Lung (tissue), 11 donors: ENCODE measurements at regions not wholly inside any gene's neighbourhood (a gene's known extent, or its start where the extent isn't known, plus 50 kb on each side); places are given as distances from the start of the nearest gene placed in this dataset.

Experiments used
- ATAC-seq: fragments of 200-7000 bp; cut with Tn5 transposase; one replicate; pipeline ENCODE4 v1.9.1; 2020; ENCODE audit warnings: moderate number of reproducible peaks; ENCODE audit not compliant: insufficient read depth, low FRiP score
- DNase-seq, 3 donors: peaks; one replicate each; pipeline ENCODE4 v3.0.0-alpha.2; 2013 to 2017
- H3K27ac ChIP-seq, 2 donors: one replicate each; pipeline ENCODE4 v1.5.1; 2013; ENCODE audit warnings: mild to moderate bottlenecking in 2 of 2, moderate library complexity in 2 of 2, control low read depth in 1 of 2, inconsistent platforms in 1 of 2, low read depth in 1 of 2, low read length in 1 of 2
- H3K27me3 ChIP-seq, 3 donors: one replicate each; pipeline ENCODE4 v1.5.1; 2013; ENCODE audit warnings: low read length in 2 of 3; ENCODE audit not compliant: control insufficient read depth in 3 of 3, insufficient read depth in 3 of 3
- H3K36me3 ChIP-seq, 4 donors: one replicate each; pipeline ENCODE4 v1.5.1; 2013; ENCODE audit warnings: low read length in 4 of 4, mild to moderate bottlenecking in 1 of 4, moderate library complexity in 1 of 4; ENCODE audit not compliant: control insufficient read depth in 4 of 4, insufficient read depth in 4 of 4
- H3K4me1 ChIP-seq, 5 donors: one replicate each; pipeline ENCODE4 v1.5.1; 2013; ENCODE audit warnings: low read length in 5 of 5, mild to moderate bottlenecking in 2 of 5, moderate library complexity in 1 of 5; ENCODE audit not compliant: control insufficient read depth in 5 of 5, insufficient read depth in 5 of 5
- H3K4me3 ChIP-seq: one replicate; pipeline ENCODE4 v1.5.1; 2013; ENCODE audit warnings: mild to moderate bottlenecking, control low read depth, moderate library complexity
- H3K9ac ChIP-seq, 2 donors: one replicate each; pipeline ENCODE4 v1.5.1; 2013; ENCODE audit warnings: low read length in 2 of 2, control low read depth in 1 of 2; ENCODE audit not compliant: insufficient read depth in 1 of 2
- H3K9me3 ChIP-seq, 4 donors: one replicate each; pipeline ENCODE4 v1.5.1; 2013; ENCODE audit warnings: low read length in 3 of 4, mild to moderate bottlenecking in 1 of 4, moderate library complexity in 1 of 4; ENCODE audit not compliant: control insufficient read depth in 4 of 4, insufficient read depth in 3 of 4
- WGBS, 2 donors: extraction: QIAGEN DNeasy Blood & Tissue Kit; methylation state at CpG; one replicate each; pipeline ENCODE4 v1.1.7; 2013; 5-methylcytosine and 5-hydroxymethylcytosine counted together
- TF ChIP-seq, protein P1 (sequence below): IDR thresholded peaks from 2 replicates; pipeline ENCODE4 v1.5.1; 2012; ENCODE audit warnings: mild to moderate bottlenecking; ENCODE audit errors: control extremely low read depth, extremely low read depth
- donor health status: control.
- donor health status: control.
- donor health status: Bipolar disorder and iron deficiency.
- donor health status: healthy.
- donor health status: DM: yes; HTN: yes; CAD: no.

GRCh38 chr19:30719189-30719998 is 347.2 kb downstream of the ZNF536 start:
- WGBS, 2 donors = 0 to 1% methylated on average over 52 to 54 of the region's 54 CpGs

GRCh38 chr19:30718707-30719106 is 346.5 kb downstream of the ZNF536 start:
- Histone ChIP-seq H3K27ac (peak overlapping the region in 1 of 2 donors; percentile 30), H3K27me3 (peaks cover 0 to 3% (median 0%) of the 10 kb centered on the region in 3 donors), H3K4me1 (peaks cover 0 to 17% (median 0%) of the 10 kb centered on the region in 5 donors), H3K9ac (peak overlapping the region in 1 of 2 donors; percentile 93), H3K9me3 (no peaks in the 10 kb centered on the region), H3K36me3 (no peaks in the 10 kb centered on the region), H3K4me3 (no peak overlapping the region)
- ATAC-seq = no peak
- DNase-seq = peak in 2 of 3 donors; percentile 39 to 45
- WGBS, 2 donors = 29 to 50% methylated on average over 4 of the region's 4 CpGs
- TF ChIP-seq, protein P1, sequence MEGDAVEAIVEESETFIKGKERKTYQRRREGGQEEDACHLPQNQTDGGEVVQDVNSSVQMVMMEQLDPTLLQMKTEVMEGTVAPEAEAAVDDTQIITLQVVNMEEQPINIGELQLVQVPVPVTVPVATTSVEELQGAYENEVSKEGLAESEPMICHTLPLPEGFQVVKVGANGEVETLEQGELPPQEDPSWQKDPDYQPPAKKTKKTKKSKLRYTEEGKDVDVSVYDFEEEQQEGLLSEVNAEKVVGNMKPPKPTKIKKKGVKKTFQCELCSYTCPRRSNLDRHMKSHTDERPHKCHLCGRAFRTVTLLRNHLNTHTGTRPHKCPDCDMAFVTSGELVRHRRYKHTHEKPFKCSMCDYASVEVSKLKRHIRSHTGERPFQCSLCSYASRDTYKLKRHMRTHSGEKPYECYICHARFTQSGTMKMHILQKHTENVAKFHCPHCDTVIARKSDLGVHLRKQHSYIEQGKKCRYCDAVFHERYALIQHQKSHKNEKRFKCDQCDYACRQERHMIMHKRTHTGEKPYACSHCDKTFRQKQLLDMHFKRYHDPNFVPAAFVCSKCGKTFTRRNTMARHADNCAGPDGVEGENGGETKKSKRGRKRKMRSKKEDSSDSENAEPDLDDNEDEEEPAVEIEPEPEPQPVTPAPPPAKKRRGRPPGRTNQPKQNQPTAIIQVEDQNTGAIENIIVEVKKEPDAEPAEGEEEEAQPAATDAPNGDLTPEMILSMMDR = no peak

More at GRCh38 chr19:30719189-30719998, 347.2 kb downstream of the ZNF536 start:
- Histone ChIP-seq H3K36me3 (no peaks in the 10 kb centered on the region), H3K4me3 (peak overlapping the region; percentile 53), H3K27ac (peak overlapping the region; percentile 36 to 71), H3K4me1 (peaks cover 0 to 17% (median 0%) of the 10 kb centered on the region in 5 donors), H3K9ac (peak overlapping the region; percentile 55 to 93), H3K9me3 (no peaks in the 10 kb centered on the region), H3K27me3 (peaks cover 0 to 3% (median 0%) of the 10 kb centered on the region in 3 donors)
- ATAC-seq (peak; percentile 71), DNase-seq (peak; percentile 74 to 82 (median 77))
- TF ChIP-seq, protein P1 = no peak

DNA sequence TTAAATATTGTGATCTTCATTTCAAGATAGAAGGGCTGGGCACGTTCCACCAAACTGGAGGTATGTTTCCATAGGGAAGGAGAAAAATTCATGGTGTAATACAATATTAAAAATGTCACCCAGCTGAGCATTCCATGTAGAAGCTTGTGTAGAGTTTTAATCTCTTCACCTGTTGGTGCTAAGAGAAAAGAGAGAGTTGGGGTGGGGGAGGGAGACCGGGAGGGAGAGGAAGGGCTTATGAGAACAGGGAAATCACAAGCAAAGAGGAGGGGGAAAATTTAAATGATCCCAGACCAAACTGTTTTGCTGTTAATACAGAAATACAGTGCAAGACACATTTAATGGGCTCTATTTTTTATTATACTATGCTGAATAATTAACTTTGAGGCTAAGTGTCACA is 345.8 kb downstream of the ZNF536 start:
- 78 to 87% methylated on average over 2 of the region's 2 CpGs for WGBS, 2 donors
- ATAC-seq (no peak), DNase-seq (no peak)
- Histone ChIP-seq H3K27ac (no peak overlapping the region), H3K9ac (no peak overlapping the region), H3K4me1 (peaks cover 0 to 22% (median 2%) of the 10 kb centered on the region in 5 donors), H3K27me3 (peaks cover 0 to 3% (median 0%) of the 10 kb centered on the region in 3 donors), H3K4me3 (no peak overlapping the region), H3K9me3 (no peaks in the 10 kb centered on the region), H3K36me3 (no peaks in the 10 kb centered on the region)
- TF ChIP-seq, protein P1 = no peak
